GM23338 (cell line): ENCODE measurements at regions not wholly inside any gene's neighbourhood (a gene's known extent, or its start where the extent isn't known, plus 50 kb on each side); places are given as distances from the start of the nearest gene placed in this dataset.

ENCODE experiments used
- ATAC-seq: fragments of 200-7000 bp; cut with Tn5 transposase; 3 replicates; pipeline ENCODE4 v1.9.1; 2020
- DNase-seq: peaks from one replicate; pipeline ENCODE4 v3.0.0-alpha.2; 2015; ENCODE audit warnings: low spot score
- H2AFZ ChIP-seq: fragments of 200-600 bp; sonication (generic); 2 replicates; pipeline ENCODE4 v1.8.0; 2016; ENCODE audit warnings: antibody characterized with exemption, mild to moderate bottlenecking, moderate library complexity
- H3F3A ChIP-seq: fragments of 200-600 bp; sonication (generic); replicated peaks from 2 replicates; pipeline ENCODE4 v1.8.0; 2017; ENCODE audit warnings: antibody characterized with exemption, mixed run types, low read depth
- H3K27ac ChIP-seq: fragments of 200-600 bp; sonication (generic); 2 replicates; pipeline ENCODE4 v1.6.1; 2016; ENCODE audit warnings: low read depth
- H3K27me3 ChIP-seq: fragments of 200-600 bp; sonication (generic); 2 replicates; pipeline ENCODE4 v1.8.0; 2016; ENCODE audit warnings: mild to moderate bottlenecking, mixed run types, moderate library complexity; ENCODE audit not compliant: insufficient read depth
- H3K36me3 ChIP-seq: fragments of 200-600 bp; sonication (generic); 2 replicates; pipeline ENCODE4 v1.8.0; 2016; ENCODE audit warnings: mild to moderate bottlenecking; ENCODE audit not compliant: insufficient read depth
- H3K4me1 ChIP-seq: fragments of 200-600 bp; sonication (generic); 2 replicates; pipeline ENCODE4 v1.8.0; 2016; ENCODE audit warnings: mild to moderate bottlenecking, moderate library complexity; ENCODE audit not compliant: insufficient read depth
- H3K4me2 ChIP-seq: fragments of 200-600 bp; sonication (generic); 2 replicates; pipeline ENCODE4 v1.7.1; 2017; ENCODE audit warnings: mixed run types
- H3K4me3 ChIP-seq: fragments of 200-600 bp; sonication (generic); 2 replicates; pipeline ENCODE4 v1.6.1; 2016; ENCODE audit warnings: mixed run types
- H3K79me2 ChIP-seq: fragments of 200-600 bp; sonication (generic); replicated peaks from 2 replicates; pipeline ENCODE4 v1.8.0; 2017; ENCODE audit warnings: mild to moderate bottlenecking; ENCODE audit not compliant: insufficient read depth
- H3K9me2 ChIP-seq: fragments of 200-600 bp; sonication (generic); 2 replicates; pipeline ENCODE4 v1.8.0; 2017; ENCODE audit not compliant: insufficient read depth
- H4K20me1 ChIP-seq: fragments of 200-600 bp; sonication (generic); replicated peaks from 2 replicates; pipeline ENCODE4 v1.8.0; 2017; ENCODE audit warnings: mild to moderate bottlenecking; ENCODE audit not compliant: insufficient read depth
- H3K27ac Mint-ChIP-seq: 2 replicates; pipeline ENCODE4 v1.8.0; 2020; ENCODE audit warnings: inconsistent platforms, mild to moderate bottlenecking, moderate library complexity, mixed read lengths
- H3K27me3 Mint-ChIP-seq: 3 replicates; pipeline ENCODE4 v1.8.0; 2022; ENCODE audit warnings: low read depth, mild to moderate bottlenecking, moderate library complexity, mixed read lengths, inconsistent platforms; ENCODE audit not compliant: insufficient read depth, poor library complexity
- H3K36me3 Mint-ChIP-seq: 3 replicates; pipeline ENCODE4 v1.8.0; 2021; ENCODE audit warnings: low read depth, mild to moderate bottlenecking, inconsistent platforms, moderate library complexity, mixed read lengths
- H3K4me1 Mint-ChIP-seq: 3 replicates; pipeline ENCODE4 v1.8.0; 2020; ENCODE audit warnings: mild to moderate bottlenecking, inconsistent platforms, mixed read lengths
- H3K4me3 Mint-ChIP-seq: 3 replicates; pipeline ENCODE4 v1.8.0; 2021; ENCODE audit warnings: moderate library complexity, mild to moderate bottlenecking, inconsistent platforms, mixed read lengths
- H3K9me3 Mint-ChIP-seq: 3 replicates; pipeline ENCODE4 v1.8.0; 2020; ENCODE audit warnings: moderate library complexity, mild to moderate bottlenecking, inconsistent platforms, mixed read lengths
- EZH2phosphoT487 ChIP-seq: fragments of 200-600 bp; sonication (generic); IDR thresholded peaks from one replicate; pipeline ENCODE4 v1.8.1; 2018; ENCODE audit warnings: antibody characterized with exemption; ENCODE audit not compliant: unreplicated experiment
- NANOG ChIP-seq: IDR thresholded peaks from 2 replicates; pipeline ENCODE4 v1.6.1; 2016; ENCODE audit warnings: antibody characterized with exemption, borderline replicate concordance
- STAT1 ChIP-seq: IDR thresholded peaks from one replicate; pipeline ENCODE4 v1.6.1; 2016; ENCODE audit warnings: antibody characterized with exemption; ENCODE audit not compliant: unreplicated experiment
- ZNF114 ChIP-seq: fragments of 250-450 bp; sonication (Bioruptor Pico); IDR thresholded peaks from 2 replicates; pipeline ENCODE4 v1.5.0; 2020; ENCODE audit warnings: mild to moderate bottlenecking, moderate library complexity
- ZNF331 ChIP-seq: fragments of 250-450 bp; sonication (Bioruptor Pico); IDR thresholded peaks from 2 replicates; pipeline ENCODE4 v1.5.0; 2020; ENCODE audit warnings: low read depth, mild to moderate bottlenecking, moderate library complexity
- TF ChIP-seq, protein P1 (sequence below): fragments of 250-450 bp; sonication (Bioruptor Pico); IDR thresholded peaks from 2 replicates; pipeline ENCODE4 v1.5.0; 2020; ENCODE audit warnings: mild to moderate bottlenecking, moderate library complexity
- TF ChIP-seq, protein P2 (sequence below), 2 experiments: fragments of 200-600 bp in 1 of 2; sonication (generic) in 1 of 2; conservative IDR thresholded peaks; 2 replicates each; pipeline versions ENCODE4 v1.5.1 to v1.6.1; 2016 to 2017; ENCODE audit warnings: antibody characterized with exemption in 2 of 2, low read depth in 2 of 2, mild to moderate bottlenecking in 2 of 2, moderate library complexity in 1 of 2

DNA sequence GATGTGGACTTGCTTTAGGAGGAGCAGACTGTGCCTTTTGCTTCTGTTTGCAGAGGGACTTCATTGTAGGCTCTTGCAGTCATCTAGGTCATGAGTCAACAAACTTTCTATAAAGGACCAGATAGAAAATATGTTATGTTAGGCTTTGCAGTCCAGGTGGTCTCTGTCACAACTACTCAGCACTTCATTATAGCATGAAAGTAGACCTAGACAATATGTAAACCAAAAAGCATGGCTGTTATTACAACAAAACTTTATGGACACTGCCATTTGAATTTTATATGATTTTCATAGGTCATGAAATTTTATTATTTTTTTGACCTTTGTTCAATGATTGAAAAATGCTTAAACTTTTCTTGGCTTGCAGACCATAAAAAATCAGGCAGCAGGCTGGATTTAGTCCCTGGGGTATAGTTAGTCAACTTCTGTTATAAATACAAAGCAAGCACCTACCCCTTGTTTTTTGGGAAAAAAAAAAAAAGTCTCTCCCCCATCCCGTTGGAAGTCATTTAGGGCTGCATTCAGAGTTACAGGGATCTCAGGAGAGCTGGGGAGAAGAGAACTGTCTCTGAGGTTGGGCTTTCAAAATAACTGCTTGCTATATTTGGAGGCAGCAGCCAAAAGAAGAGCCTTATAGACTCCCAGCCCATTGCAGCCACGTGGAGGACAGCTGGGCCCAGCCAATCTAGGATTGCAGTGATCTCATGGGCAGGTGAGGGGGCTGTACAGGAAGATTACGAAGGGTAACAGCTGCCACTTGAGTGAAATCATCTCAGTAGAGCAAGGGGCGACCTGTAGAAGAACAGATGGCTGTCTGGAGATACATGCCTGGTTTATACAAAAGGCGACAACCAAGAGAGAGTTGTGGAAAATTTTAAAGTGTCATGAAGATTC, 136.6 kb upstream of the TNC start (continued):
- TF ChIP-seq, protein P1, sequence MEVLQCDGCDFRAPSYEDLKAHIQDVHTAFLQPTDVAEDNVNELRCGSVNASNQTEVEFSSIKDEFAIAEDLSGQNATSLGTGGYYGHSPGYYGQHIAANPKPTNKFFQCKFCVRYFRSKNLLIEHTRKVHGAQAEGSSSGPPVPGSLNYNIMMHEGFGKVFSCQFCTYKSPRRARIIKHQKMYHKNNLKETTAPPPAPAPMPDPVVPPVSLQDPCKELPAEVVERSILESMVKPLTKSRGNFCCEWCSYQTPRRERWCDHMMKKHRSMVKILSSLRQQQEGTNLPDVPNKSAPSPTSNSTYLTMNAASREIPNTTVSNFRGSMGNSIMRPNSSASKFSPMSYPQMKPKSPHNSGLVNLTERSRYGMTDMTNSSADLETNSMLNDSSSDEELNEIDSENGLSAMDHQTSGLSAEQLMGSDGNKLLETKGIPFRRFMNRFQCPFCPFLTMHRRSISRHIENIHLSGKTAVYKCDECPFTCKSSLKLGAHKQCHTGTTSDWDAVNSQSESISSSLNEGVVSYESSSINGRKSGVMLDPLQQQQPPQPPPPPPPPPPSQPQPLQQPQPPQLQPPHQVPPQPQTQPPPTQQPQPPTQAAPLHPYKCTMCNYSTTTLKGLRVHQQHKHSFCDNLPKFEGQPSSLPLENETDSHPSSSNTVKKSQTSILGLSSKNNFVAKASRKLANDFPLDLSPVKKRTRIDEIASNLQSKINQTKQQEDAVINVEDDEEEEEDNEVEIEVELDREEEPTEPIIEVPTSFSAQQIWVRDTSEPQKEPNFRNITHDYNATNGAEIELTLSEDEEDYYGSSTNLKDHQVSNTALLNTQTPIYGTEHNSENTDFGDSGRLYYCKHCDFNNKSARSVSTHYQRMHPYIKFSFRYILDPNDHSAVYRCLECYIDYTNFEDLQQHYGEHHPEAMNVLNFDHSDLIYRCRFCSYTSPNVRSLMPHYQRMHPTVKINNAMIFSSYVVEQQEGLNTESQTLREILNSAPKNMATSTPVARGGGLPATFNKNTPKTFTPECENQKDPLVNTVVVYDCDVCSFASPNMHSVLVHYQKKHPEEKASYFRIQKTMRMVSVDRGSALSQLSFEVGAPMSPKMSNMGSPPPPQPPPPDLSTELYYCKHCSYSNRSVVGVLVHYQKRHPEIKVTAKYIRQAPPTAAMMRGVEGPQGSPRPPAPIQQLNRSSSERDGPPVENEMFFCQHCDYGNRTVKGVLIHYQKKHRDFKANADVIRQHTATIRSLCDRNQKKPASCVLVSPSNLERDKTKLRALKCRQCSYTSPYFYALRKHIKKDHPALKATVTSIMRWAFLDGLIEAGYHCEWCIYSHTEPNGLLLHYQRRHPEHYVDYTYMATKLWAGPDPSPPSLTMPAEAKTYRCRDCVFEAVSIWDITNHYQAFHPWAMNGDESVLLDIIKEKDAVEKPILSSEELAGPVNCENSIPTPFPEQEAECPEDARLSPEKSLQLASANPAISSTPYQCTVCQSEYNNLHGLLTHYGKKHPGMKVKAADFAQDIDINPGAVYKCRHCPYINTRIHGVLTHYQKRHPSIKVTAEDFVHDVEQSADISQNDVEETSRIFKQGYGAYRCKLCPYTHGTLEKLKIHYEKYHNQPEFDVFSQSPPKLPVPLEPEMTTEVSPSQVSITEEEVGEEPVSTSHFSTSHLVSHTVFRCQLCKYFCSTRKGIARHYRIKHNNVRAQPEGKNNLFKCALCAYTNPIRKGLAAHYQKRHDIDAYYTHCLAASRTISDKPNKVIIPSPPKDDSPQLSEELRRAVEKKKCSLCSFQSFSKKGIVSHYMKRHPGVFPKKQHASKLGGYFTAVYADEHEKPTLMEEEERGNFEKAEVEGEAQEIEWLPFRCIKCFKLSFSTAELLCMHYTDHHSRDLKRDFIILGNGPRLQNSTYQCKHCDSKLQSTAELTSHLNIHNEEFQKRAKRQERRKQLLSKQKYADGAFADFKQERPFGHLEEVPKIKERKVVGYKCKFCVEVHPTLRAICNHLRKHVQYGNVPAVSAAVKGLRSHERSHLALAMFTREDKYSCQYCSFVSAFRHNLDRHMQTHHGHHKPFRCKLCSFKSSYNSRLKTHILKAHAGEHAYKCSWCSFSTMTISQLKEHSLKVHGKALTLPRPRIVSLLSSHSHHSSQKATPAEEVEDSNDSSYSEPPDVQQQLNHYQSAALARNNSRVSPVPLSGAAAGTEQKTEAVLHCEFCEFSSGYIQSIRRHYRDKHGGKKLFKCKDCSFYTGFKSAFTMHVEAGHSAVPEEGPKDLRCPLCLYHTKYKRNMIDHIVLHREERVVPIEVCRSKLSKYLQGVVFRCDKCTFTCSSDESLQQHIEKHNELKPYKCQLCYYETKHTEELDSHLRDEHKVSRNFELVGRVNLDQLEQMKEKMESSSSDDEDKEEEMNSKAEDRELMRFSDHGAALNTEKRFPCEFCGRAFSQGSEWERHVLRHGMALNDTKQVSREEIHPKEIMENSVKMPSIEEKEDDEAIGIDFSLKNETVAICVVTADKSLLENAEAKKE (CRISPR knock-in tag), result no peak
- TF ChIP-seq STAT1, result no peak
- no peak for TF ChIP-seq NANOG

DNA sequence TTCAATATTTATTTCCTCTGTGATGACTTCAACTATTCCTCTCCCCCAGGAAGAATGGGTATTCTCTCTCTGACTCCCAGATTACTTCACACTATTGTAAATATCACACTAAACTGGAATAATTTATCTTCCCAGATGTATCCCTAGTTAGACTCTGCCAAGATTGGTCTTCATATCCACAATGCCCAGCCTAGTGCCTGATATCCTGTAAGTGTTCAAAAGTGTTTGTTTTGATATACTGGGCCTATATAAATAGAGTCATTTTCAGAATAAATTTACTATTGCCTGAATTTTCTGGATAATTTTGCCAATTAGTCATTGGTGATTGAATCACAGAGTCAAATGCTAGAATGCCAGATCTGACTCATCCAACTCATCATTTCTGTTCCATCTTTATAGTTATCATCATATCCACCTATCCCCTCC, 143.7 kb upstream of the TNC start:
- peaks cover 17% of the 10 kb centered on the region for H3K9me2 ChIP-seq
- TF ChIP-seq, protein P1 (CRISPR knock-in tag), result no peak
- TF ChIP-seq ZNF114 (no peak), ZNF331 (CRISPR knock-in tag) (no peak), EZH2phosphoT487 (no peak)
- TF ChIP-seq, protein P2, sequence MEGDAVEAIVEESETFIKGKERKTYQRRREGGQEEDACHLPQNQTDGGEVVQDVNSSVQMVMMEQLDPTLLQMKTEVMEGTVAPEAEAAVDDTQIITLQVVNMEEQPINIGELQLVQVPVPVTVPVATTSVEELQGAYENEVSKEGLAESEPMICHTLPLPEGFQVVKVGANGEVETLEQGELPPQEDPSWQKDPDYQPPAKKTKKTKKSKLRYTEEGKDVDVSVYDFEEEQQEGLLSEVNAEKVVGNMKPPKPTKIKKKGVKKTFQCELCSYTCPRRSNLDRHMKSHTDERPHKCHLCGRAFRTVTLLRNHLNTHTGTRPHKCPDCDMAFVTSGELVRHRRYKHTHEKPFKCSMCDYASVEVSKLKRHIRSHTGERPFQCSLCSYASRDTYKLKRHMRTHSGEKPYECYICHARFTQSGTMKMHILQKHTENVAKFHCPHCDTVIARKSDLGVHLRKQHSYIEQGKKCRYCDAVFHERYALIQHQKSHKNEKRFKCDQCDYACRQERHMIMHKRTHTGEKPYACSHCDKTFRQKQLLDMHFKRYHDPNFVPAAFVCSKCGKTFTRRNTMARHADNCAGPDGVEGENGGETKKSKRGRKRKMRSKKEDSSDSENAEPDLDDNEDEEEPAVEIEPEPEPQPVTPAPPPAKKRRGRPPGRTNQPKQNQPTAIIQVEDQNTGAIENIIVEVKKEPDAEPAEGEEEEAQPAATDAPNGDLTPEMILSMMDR (conservative IDR thresholded peaks at IDR 0.05; ENCODE audit: low read depth in 2 of 2), result no peak

More for the DNA sequence above, 143.7 kb upstream of the TNC start:
- Histone ChIP-seq H3K36me3 (no peaks in the 10 kb centered on the region), H4K20me1 (no peaks in the 10 kb centered on the region), H3K4me1 (no peaks in the 10 kb centered on the region), H3K4me2 (no peak overlapping the region), H3F3A (no peaks in the 10 kb centered on the region), H2AFZ (no peak overlapping the region), H3K79me2 (no peaks in the 10 kb centered on the region), H3K27ac (no peak overlapping the region), H3K27me3 (no peaks in the 10 kb centered on the region), H3K4me3 (no peak overlapping the region)
- H3K27ac Mint-ChIP-seq, result no peak overlapping the region
- ATAC-seq (no peak), DNase-seq (no peak)
- no peaks in the 10 kb centered on the region for H3K9me3 Mint-ChIP-seq
- H3K27me3 Mint-ChIP-seq, result no peaks in the 10 kb centered on the region
- H3K4me3 Mint-ChIP-seq, result no peak overlapping the region
- no peaks in the 10 kb centered on the region for H3K4me1 Mint-ChIP-seq
- no peaks in the 10 kb centered on the region for H3K36me3 Mint-ChIP-seq
